Prostate gland (tissue), 2 donors: ENCODE measurements at regions not wholly inside any gene's neighbourhood (a gene's known extent, or its start where the extent isn't known, plus 50 kb on each side); places are given as distances from the start of the nearest gene placed in this dataset.

ENCODE experiments used
- CTCF ChIP-seq, 4 experiments: fragments of 200-600 bp in 2 of 4; fragments of 450-650 bp in 2 of 4; sonication (generic) in 2 of 4; IDR thresholded peaks; 1 replicate in 3 of 4; 2 replicates in 1 of 4; pipeline ENCODE4 v1.5.1; 2016 to 2019; ENCODE audit warnings: antibody characterized with exemption in 4 of 4, mild to moderate bottlenecking in 2 of 4, moderate library complexity in 2 of 4
- POLR2A ChIP-seq: fragments of 450-650 bp; IDR thresholded peaks from one replicate; pipeline ENCODE4 v1.6.1; 2016; ENCODE audit warnings: antibody characterized with exemption, mild to moderate bottlenecking
- POLR2AphosphoS5 ChIP-seq: sonication (generic); formaldehyde crosslinking; IDR thresholded peaks from one replicate; pipeline ENCODE4 v1.6.1; 2017; ENCODE audit warnings: antibody characterized with exemption

- TF ChIP-seq POLR2A (no peak), CTCF (IDR thresholded peaks at IDR 0.05) (no peak), POLR2AphosphoS5 (no peak)
Observed at GRCh38 chr6:14462566-14462965, 345.0 kb downstream of the CD83 start.
